Pancreas (tissue), 10 donors: ENCODE measurements at regions not wholly inside any gene's neighbourhood (a gene's known extent, or its start where the extent isn't known, plus 50 kb on each side); places are given as distances from the start of the nearest gene placed in this dataset.

ENCODE experiments used
- ATAC-seq, 4 donors: fragments of 200-7000 bp; cut with Tn5 transposase; one replicate each; pipeline versions ENCODE4 v1.8.0 to v1.9.1; 2020; ENCODE audit warnings: mild to moderate bottlenecking in 4 of 4, moderate library complexity in 4 of 4
- DNase-seq, 6 donors: peaks; one replicate each; pipeline ENCODE4 v3.0.0-alpha.2; 2020
- FAIRE-seq: peaks from 2 replicates; lab custom pipeline; 2012; peaks lifted over from hg19 to GRCh38; lab: Jason Lieb, UNC
- H3K27ac ChIP-seq, 4 donors: fragments of 200-600 bp; sonication (generic); 1 replicate in 3 of 4; 2 replicates in 1 of 4; pipeline versions ENCODE4 v1.5.0 to v1.8.0; 2020
- H3K27me3 ChIP-seq, 4 donors: fragments of 200-600 bp; one replicate each; pipeline ENCODE4 v1.8.0; 2021
- H3K36me3 ChIP-seq, 3 donors: fragments of 200-600 bp; sonication (generic) in 1 of 3; one replicate each; pipeline versions ENCODE4 v1.5.0 to v1.8.0; 2020 to 2021
- H3K4me1 ChIP-seq, 3 donors: fragments of 200-600 bp; one replicate each; pipeline ENCODE4 v1.8.0; 2021
- H3K4me3 ChIP-seq, 4 donors: fragments of 200-600 bp; sonication (generic) in 2 of 4; one replicate each; pipeline versions ENCODE4 v1.5.0 to v1.8.0; 2020 to 2021
- H3K9me3 ChIP-seq, 4 donors: fragments of 200-600 bp; one replicate each; pipeline ENCODE4 v1.8.0; 2021
- CTCF ChIP-seq, 4 donors: fragments of 200-600 bp; sonication (generic) in 3 of 4; IDR thresholded peaks; one replicate each; pipeline versions ENCODE4 v1.5.0 to v1.8.0; 2021; ENCODE audit warnings: antibody characterized with exemption in 4 of 4
- WGBS, 2 donors: extraction: QIAGEN DNeasy Blood & Tissue Kit; methylation state at CpG; one replicate each; pipeline ENCODE4 v1.1.7; 2013; 5-methylcytosine and 5-hydroxymethylcytosine counted together
- intact Hi-C, 3 donors: fragments of 100-400 bp; cut with DNase I; formaldehyde crosslinking; loops; one replicate each; pipeline versions ENCODE4 v1.11.1 to v1.14.2; 2022
- donor health status: healthy with polysubstance abuse.
- donor health status: DM: no; HTN: no; CAD: no; lungs with moderate emphysema.
- donor health status: DM: no; HTN: no; CAD: no.
- donor health status: control.
- donor health status: control.
- donor health status: Bipolar disorder and iron deficiency.
- donor health status: DM: yes; HTN: yes; CAD: no.
- donor health status: DM: no; HTN: no; CAD: no.
- donor health status: DM: no; HTN: no; CAD: no.
- donor health status: DM: yes; HTN: yes; CAD: no.

DNA sequence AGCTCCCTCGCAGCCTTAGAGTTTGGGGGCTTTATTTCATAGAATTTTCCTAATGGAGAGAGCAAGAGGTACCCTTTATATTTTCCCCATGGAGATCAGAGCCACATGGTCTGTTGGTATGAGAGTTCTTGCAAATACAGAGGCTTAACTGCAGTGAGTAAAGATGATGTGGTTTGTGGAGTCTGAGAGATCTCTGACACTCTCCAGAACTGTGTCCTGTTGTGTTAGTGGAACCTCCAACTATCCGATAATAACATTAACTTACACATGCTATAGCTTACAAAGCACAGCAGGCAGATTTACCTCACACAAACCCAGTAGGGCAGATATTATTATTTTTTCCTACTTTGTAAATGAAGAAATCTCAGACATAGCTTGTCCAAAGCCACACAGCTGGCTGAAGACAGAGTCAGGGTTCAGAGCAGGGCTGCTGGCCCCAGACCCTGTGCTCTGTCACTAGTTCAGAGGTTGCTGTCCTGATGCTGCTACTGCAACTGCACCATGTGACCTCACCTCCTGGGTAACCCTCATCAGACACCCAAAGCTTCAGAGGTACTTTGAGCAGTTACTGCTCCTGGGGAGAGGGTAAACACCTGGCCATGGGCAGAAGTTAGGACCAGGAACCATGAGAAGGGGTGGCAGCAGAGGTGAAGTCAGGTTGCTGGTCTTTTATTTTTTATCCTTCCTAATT, 384.8 kb upstream of the PROX1 start:
- H3K4me3 ChIP-seq = no peak overlapping the region
- H3K27me3 ChIP-seq = no peaks in the 10 kb centered on the region
- H3K9me3 ChIP-seq = no peaks in the 10 kb centered on the region
- intact Hi-C loops = no loop called here
- FAIRE-seq (no peak), ATAC-seq (no peak), DNase-seq (no peak)
- no peaks in the 10 kb centered on the region for H3K36me3 ChIP-seq
- 97 to 98% methylated on average over 2 of the region's 2 CpGs for WGBS, 2 donors
- no peak overlapping the region for H3K27ac ChIP-seq
- no peak for TF ChIP-seq CTCF (IDR thresholded peaks at IDR 0.05)
- H3K4me1 ChIP-seq = peaks cover 0 to 2% (median 0%) of the 10 kb centered on the region in 3 donors

GRCh38 chr1:213604477-213604876, 383.3 kb upstream of the PROX1 start:
- Histone ChIP-seq H3K36me3 (no peaks in the 10 kb centered on the region), H3K9me3 (no peaks in the 10 kb centered on the region), H3K4me1 (peaks cover 0 to 2% (median 0%) of the 10 kb centered on the region in 3 donors), H3K27me3 (no peaks in the 10 kb centered on the region), H3K27ac (no peak overlapping the region), H3K4me3 (no peak overlapping the region)
- intact Hi-C loops = no loop called here
- no peak for ATAC-seq
- no peak for TF ChIP-seq CTCF (IDR thresholded peaks at IDR 0.05)
- 85 to 96% methylated on average over 4 of the region's 4 CpGs for WGBS, 2 donors
- FAIRE-seq = no peak
- no peak for DNase-seq

DNA sequence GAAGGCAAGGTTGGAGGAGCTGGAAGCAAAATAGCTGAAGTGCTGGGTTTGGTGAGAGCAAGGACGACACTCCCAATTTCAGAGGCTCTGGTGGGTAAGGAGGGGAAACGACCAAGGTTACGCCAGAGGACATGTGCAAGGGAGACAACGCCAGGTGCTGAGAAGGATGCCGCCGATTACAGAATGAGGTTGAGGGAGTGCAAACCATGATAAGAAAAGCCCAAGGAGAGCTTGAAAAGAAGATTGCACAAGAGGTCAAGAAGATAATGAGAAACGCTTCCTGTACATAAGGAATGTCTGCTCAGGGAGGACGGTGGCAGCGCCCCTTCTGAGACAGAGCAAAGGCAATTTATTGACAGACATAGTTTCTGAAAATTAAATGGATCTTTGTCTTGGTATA, 382.0 kb upstream of the PROX1 start:
- Histone ChIP-seq H3K27ac (no peak overlapping the region), H3K9me3 (no peaks in the 10 kb centered on the region), H3K27me3 (no peaks in the 10 kb centered on the region), H3K4me3 (no peak overlapping the region), H3K36me3 (no peaks in the 10 kb centered on the region), H3K4me1 (peaks cover 0 to 2% (median 0%) of the 10 kb centered on the region in 3 donors)
- no peak for DNase-seq
- no peak for ATAC-seq
- intact Hi-C loops = no loop called here
- no peak for TF ChIP-seq CTCF (IDR thresholded peaks at IDR 0.05)
- FAIRE-seq = no peak
- WGBS, 2 donors = 80 to 82% methylated on average over 9 of the region's 9 CpGs

DNA sequence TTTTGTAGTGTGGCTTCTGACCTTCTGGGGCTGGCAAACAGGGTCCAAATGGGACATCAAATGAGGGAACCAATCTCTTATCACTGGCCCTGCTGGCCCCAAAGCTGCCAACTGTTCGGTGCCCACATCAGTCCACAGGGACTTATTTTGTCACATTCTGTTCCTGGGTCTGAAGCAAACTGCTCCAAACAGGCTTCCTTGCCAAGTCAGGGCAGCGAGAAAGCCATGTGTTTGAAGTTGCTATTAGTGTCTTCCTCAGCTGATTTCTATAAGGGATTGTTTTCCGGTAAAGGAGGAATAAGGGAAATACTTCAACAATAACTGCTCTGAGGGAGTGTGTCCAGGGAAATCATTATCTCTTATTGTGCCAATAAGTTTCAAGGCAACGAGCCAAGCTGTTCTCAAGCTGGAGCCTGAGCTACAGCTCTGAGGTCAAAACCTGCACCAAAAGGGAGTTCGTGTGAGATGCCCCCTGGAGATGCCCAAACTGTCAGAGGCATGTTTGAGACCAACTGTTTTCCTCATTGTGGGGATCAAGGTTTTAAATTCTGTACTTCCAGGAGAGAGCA, 381.4 kb upstream of the PROX1 start:
- WGBS, 2 donors = 23 to 25% methylated on average over 5 of the region's 5 CpGs
- Histone ChIP-seq H3K4me1 (peaks cover 0 to 2% (median 0%) of the 10 kb centered on the region in 3 donors), H3K27ac (no peak overlapping the region), H3K9me3 (no peaks in the 10 kb centered on the region), H3K36me3 (no peaks in the 10 kb centered on the region), H3K27me3 (no peaks in the 10 kb centered on the region), H3K4me3 (no peak overlapping the region)
- TF ChIP-seq CTCF (IDR thresholded peaks at IDR 0.05) = no peak
- no peak for DNase-seq
- intact Hi-C loops = no loop called here
- FAIRE-seq = no peak
- ATAC-seq = peak in 2 of 4 donors; percentile 22 to 37

DNA sequence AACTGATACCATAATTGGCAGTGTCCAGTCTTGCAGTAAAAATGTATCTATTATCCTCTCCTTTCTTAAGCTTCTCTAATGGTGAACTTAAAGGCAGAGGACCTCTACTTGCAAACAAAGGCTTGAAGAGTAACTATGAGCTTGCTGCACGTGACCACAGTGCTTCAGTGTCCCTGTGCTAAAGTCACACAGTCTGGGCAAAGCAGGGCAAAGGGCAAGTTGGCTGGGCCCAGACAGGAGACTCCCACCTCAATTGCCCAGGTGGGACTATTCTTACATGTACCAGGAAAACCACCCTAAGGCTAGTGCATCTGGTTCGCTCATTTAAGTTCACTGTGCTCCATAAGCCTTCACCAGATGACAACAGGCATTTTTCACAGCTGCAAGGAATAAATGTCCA, 374.2 kb upstream of the PROX1 start:
- Histone ChIP-seq H3K4me1 (no peaks in the 10 kb centered on the region), H3K36me3 (no peaks in the 10 kb centered on the region), H3K27ac (no peak overlapping the region), H3K9me3 (no peaks in the 10 kb centered on the region), H3K4me3 (no peak overlapping the region), H3K27me3 (no peaks in the 10 kb centered on the region)
- FAIRE-seq = no peak
- TF ChIP-seq CTCF (IDR thresholded peaks at IDR 0.05) = no peak
- DNase-seq = no peak
- intact Hi-C loops = no loop called here
- no peak for ATAC-seq
- WGBS, 2 donors = 92% methylated on average over 2 of the region's 2 CpGs
